HepG2 (cell line): ENCODE measurements at regions not wholly inside any gene's neighbourhood (a gene's known extent, or its start where the extent isn't known, plus 50 kb on each side); places are given as distances from the start of the nearest gene placed in this dataset.

Source experiments
- ATAC-seq: fragments of 200-7000 bp; cut with Tn5 transposase; 3 replicates; pipeline ENCODE4 v1.9.1; 2020; ENCODE audit warnings: mild to moderate bottlenecking, moderate library complexity
- BruUV-seq: library from RNA; stranded (reverse); fragments of 400-500 nt; replicated peaks from 2 replicates; lab custom pipeline; 2021; lab: Mats Ljungman, UMichigan
- CTCF ChIA-PET: fragments of 300-600 bp; formaldehyde crosslinking; extraction: SDS; loops from one replicate; lab custom pipeline; 2021; ENCODE audit warnings: low total read pairs, inconsistent platforms, low intra/inter-chr PET ratio; lab: Yijun Ruan, JAX
- POLR2A ChIA-PET: fragments of 350-600 bp; sonication (Branson Sonifier 250); formaldehyde crosslinking; loops from one replicate; lab custom pipeline; 2020; ENCODE audit warnings: antibody characterized with exemption, inconsistent platforms; lab: Yijun Ruan, JAX
- DNase-seq: peaks from one replicate; pipeline ENCODE4 v3.0.0-alpha.2; 2015; ENCODE audit warnings: low spot score
- FAIRE-seq: peaks from 3 replicates; lab custom pipeline; 2011; peaks lifted over from hg19 to GRCh38; lab: Jason Lieb, UNC
- H2AFZ ChIP-seq: one replicate; pipeline ENCODE4 v1.6.1; 2011; ENCODE audit warnings: low read length, inconsistent platforms
- H3K27ac ChIP-seq: fragments of 300-600 bp; 3 replicates; pipeline ENCODE4 v1.8.0; 2011; ENCODE audit warnings: mixed run types, mild to moderate bottlenecking, mixed read lengths, low read length, inconsistent platforms; ENCODE audit not compliant: insufficient read depth; ENCODE audit errors: extremely low read length
- H3K27me3 ChIP-seq, 2 experiments: fragments of 200-600 bp in 1 of 2; 2 replicates in 1 of 2; 3 replicates in 1 of 2; pipeline versions ENCODE4 v1.6.0 to v1.8.0; 2011; ENCODE audit warnings: low read length in 2 of 2, mild to moderate bottlenecking in 2 of 2, moderate library complexity in 2 of 2, inconsistent platforms in 1 of 2; ENCODE audit not compliant: insufficient read depth in 2 of 2, control insufficient read depth in 1 of 2
- H3K36me3 ChIP-seq, 2 experiments: fragments of 200-600 bp in 1 of 2; replicated peaks in 1 of 2; 2 replicates in 1 of 2; 3 replicates in 1 of 2; pipeline versions ENCODE4 v1.5.1 to v1.8.0; 2011; ENCODE audit warnings: low read length in 2 of 2, inconsistent platforms in 1 of 2; ENCODE audit not compliant: insufficient read depth in 2 of 2, control insufficient read depth in 1 of 2
- H3K4me1 ChIP-seq: 2 replicates; pipeline ENCODE4 v1.5.1; 2012; ENCODE audit warnings: low read length, inconsistent platforms; ENCODE audit not compliant: insufficient read depth
- H3K4me2 ChIP-seq: 2 replicates; pipeline ENCODE4 v1.6.0; 2011; ENCODE audit warnings: low read depth, low read length, inconsistent platforms
- H3K4me3 ChIP-seq, 3 experiments: fragments of 200-600 bp in 1 of 3; sonication (generic), shearing (Covaris generic) in 1 of 3; replicated peaks in 1 of 3; 2 replicates each; pipeline ENCODE4 v1.5.1; 2011 to 2016; ENCODE audit warnings: low read length in 3 of 3, inconsistent platforms in 2 of 3, low read depth in 2 of 3, mild to moderate bottlenecking in 2 of 3, control low read depth in 1 of 3, mixed read lengths in 1 of 3; ENCODE audit not compliant: insufficient read depth in 1 of 3
- H3K79me2 ChIP-seq: one replicate; pipeline ENCODE4 v1.6.1; 2011; ENCODE audit warnings: low read length, inconsistent platforms; ENCODE audit not compliant: insufficient read depth
- H3K9ac ChIP-seq: 2 replicates; pipeline ENCODE4 v1.6.0; 2011; ENCODE audit warnings: mild to moderate bottlenecking, low read depth, low read length, inconsistent platforms; ENCODE audit not compliant: insufficient read depth
- H3K9me3 ChIP-seq: 2 replicates; pipeline ENCODE4 v1.5.1; 2012; ENCODE audit warnings: mild to moderate bottlenecking, low read length
- H4K20me1 ChIP-seq: 2 replicates; pipeline ENCODE4 v1.6.0; 2011; ENCODE audit warnings: inconsistent platforms, mild to moderate bottlenecking, low read length, moderate library complexity; ENCODE audit not compliant: insufficient read depth
- ARID2 ChIP-seq: sonication (generic); formaldehyde crosslinking; IDR thresholded peaks from 2 replicates; pipeline ENCODE4 v1.8.1; 2022; ENCODE audit warnings: mild to moderate bottlenecking, missing genetic modification reagents, borderline replicate concordance
- HNF4G ChIP-seq, 2 experiments: sonication (generic) in 1 of 2; formaldehyde crosslinking in 1 of 2; IDR thresholded peaks; 2 replicates each; pipeline versions ENCODE4 v1.4.0 to v1.6.1; 2011 to 2020; ENCODE audit warnings: borderline replicate concordance in 2 of 2, low read depth in 2 of 2, mild to moderate bottlenecking in 2 of 2, low read length in 1 of 2, missing genetic modification reagents in 1 of 2, moderate library complexity in 1 of 2
- MED1 ChIP-seq: sonication (generic); formaldehyde crosslinking; IDR thresholded peaks from 2 replicates; pipeline ENCODE4 v1.4.0; 2020; ENCODE audit warnings: missing genetic modification reagents
- MEIS1 ChIP-seq: sonication (generic); formaldehyde crosslinking; IDR thresholded peaks from 2 replicates; pipeline ENCODE4 v1.9.0; 2021; ENCODE audit warnings: mild to moderate bottlenecking, missing genetic modification reagents, moderate library complexity, borderline replicate concordance
- RFXAP ChIP-seq: sonication (generic); formaldehyde crosslinking; IDR thresholded peaks from 2 replicates; pipeline ENCODE4 v1.4.0; 2020; ENCODE audit warnings: missing genetic modification reagents, borderline replicate concordance
- SCMH1 ChIP-seq: sonication (generic); formaldehyde crosslinking; IDR thresholded peaks from 2 replicates; pipeline ENCODE4 v1.9.0; 2021; ENCODE audit warnings: missing genetic modification reagents, mild to moderate bottlenecking, borderline replicate concordance
- SMAD3 ChIP-seq: sonication (generic); formaldehyde crosslinking; IDR thresholded peaks from 2 replicates; pipeline ENCODE4 v1.4.0; 2020; ENCODE audit warnings: missing genetic modification reagents
- SMARCE1 ChIP-seq: fragments of 450-650 bp; IDR thresholded peaks from 2 replicates; pipeline ENCODE4 v1.6.1; 2017; ENCODE audit warnings: borderline replicate concordance
- SSRP1 ChIP-seq: IDR thresholded peaks from 2 replicates; pipeline ENCODE4 v1.6.1; 2016; ENCODE audit warnings: control low read depth
- STAG1 ChIP-seq: sonication (generic); formaldehyde crosslinking; IDR thresholded peaks from 2 replicates; pipeline ENCODE4 v1.4.0; 2020; ENCODE audit warnings: missing genetic modification reagents
- ZNF121 ChIP-seq: sonication (generic); formaldehyde crosslinking; IDR thresholded peaks from 2 replicates; pipeline ENCODE4 v1.5.0; 2020; ENCODE audit warnings: mild to moderate bottlenecking, missing genetic modification reagents
- ZNF564 ChIP-seq: sonication (generic); formaldehyde crosslinking; IDR thresholded peaks from 2 replicates; pipeline ENCODE4 v1.8.1; 2023; ENCODE audit warnings: mild to moderate bottlenecking, missing genetic modification reagents
- ZNF768 ChIP-seq: sonication (generic); formaldehyde crosslinking; IDR thresholded peaks from 2 replicates; pipeline ENCODE4 v1.4.0; 2020; ENCODE audit warnings: missing genetic modification reagents
- ZNF782 ChIP-seq: sonication (generic); formaldehyde crosslinking; IDR thresholded peaks from 2 replicates; pipeline ENCODE4 v1.4.0; 2020; ENCODE audit warnings: missing genetic modification reagents, mild to moderate bottlenecking, borderline replicate concordance
- WGBS: methylation state at CpG from one replicate; pipeline ENCODE4 v1.1.6; 2017; ENCODE audit warnings: low lambda C conversion rate; 5-methylcytosine and 5-hydroxymethylcytosine counted together
- in situ Hi-C: cut with HindIII; loops from 2 replicates; pipeline ENCODE4 v1.10.0; 2017; ENCODE audit warnings: low pct_unique_long_range_greater_than_20kb; ENCODE audit not compliant: extremely low pct_ligation_motif_present
- intact Hi-C: fragments of 100-400 bp; cut with micrococcal nuclease; formaldehyde crosslinking; loops from one replicate; pipeline ENCODE4 v1.10.0; 2022; ENCODE audit not compliant: unreplicated experiment
- TF ChIP-seq, protein P1 (sequence below): IDR thresholded peaks from 2 replicates; pipeline ENCODE4 v1.6.1; 2016; ENCODE audit warnings: mild to moderate bottlenecking
- TF ChIP-seq, protein P2 (sequence below): IDR thresholded peaks from 2 replicates; pipeline ENCODE4 v1.6.1; 2016; ENCODE audit warnings: missing genetic modification reagents, missing compliant biosample characterization
- TF ChIP-seq, protein P3 (sequence below): sonication (generic); formaldehyde crosslinking; IDR thresholded peaks from 2 replicates; pipeline ENCODE4 v1.4.0; 2020; ENCODE audit warnings: missing genetic modification reagents, mild to moderate bottlenecking, borderline replicate concordance

DNA sequence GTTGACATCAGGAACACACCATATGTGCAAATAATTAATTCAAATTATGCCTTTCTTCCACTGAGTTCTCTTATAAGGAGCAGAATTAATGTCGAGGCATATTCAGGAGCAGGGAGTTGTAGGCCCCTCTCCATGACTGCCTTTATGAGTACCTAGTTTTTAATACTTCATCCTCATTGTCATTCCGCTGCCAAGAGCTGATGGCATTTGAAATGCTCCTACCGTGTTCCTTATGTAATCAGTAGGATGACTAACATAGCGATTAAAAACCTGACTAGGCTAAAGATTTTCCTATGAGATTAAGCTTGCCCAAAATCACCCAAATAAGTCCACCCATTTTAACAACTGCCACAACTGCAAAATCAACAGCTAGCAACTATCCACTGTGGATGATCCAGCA lies 220.6 kb downstream of the DHX15 start:
- H3K9ac ChIP-seq, result no peak overlapping the region
- intact Hi-C loops (no loop called here), in situ Hi-C loops (no loop called here)
- no peak overlapping the region for H3K4me3 ChIP-seq
- ATAC-seq (no peak), DNase-seq (no peak), FAIRE-seq (no peak)
- H2AFZ ChIP-seq, result no peak overlapping the region
- no peaks in the 10 kb centered on the region for H3K4me1 ChIP-seq
- H4K20me1 ChIP-seq, result no peaks in the 10 kb centered on the region; the same call in 1 of the 2 replicates
- TF ChIP-seq SMAD3 (CRISPR knock-in tag) (no peak), ZNF121 (CRISPR knock-in tag) (no peak), SCMH1 (no peak), ARID2 (no peak), STAG1 (CRISPR knock-in tag) (no peak), MEIS1 (CRISPR knock-in tag) (no peak), ZNF768 (CRISPR knock-in tag) (no peak), ZNF564 (CRISPR knock-in tag) (no peak)
- peaks cover 0 to 1% of the 10 kb centered on the region in 2 experiments; a peak in 1 of 5 replicates for H3K27me3 ChIP-seq
- no TSS peak for BruUV-seq
- H3K36me3 ChIP-seq, result no peaks in the 10 kb centered on the region
- ChIA-PET CTCF (no interaction called here), POLR2A (no interaction called here)
- H3K9me3 ChIP-seq, result no peaks in the 10 kb centered on the region
- H3K4me2 ChIP-seq, result no peak overlapping the region
- H3K27ac ChIP-seq, result no peak overlapping the region
- no peaks in the 10 kb centered on the region for H3K79me2 ChIP-seq
- 0% methylated on average over 4 of the region's 4 CpGs for WGBS

DNA sequence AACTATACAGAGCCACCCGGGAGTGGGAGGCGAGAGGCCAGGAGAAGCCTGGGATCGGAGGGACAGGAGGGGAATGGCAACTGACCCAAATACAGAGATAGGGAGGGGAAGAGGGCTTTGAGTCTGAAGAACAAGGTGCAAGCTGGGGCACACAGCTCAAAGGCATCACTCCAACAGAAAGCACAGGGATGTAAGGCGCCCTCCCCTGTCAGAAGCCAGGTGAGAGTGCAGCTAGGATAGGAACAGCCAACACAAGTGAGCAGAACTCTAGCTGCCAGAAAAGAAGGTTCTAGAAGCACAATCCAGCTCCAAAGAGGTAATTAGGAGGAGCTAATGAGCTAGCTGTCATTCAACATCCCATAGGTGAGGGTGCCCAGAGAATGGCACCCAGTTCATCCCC lies 232.2 kb downstream of the DHX15 start:
- Histone ChIP-seq H3K36me3 (no peaks in the 10 kb centered on the region), H3K4me3 (no peak overlapping the region), H2AFZ (no peak overlapping the region), H3K4me1 (no peaks in the 10 kb centered on the region), H3K9me3 (no peaks in the 10 kb centered on the region), H3K9ac (no peak overlapping the region), H3K79me2 (no peaks in the 10 kb centered on the region), H3K4me2 (no peak overlapping the region), H3K27ac (no peak overlapping the region), H3K27me3 (peaks cover 1 to 3% of the 10 kb centered on the region in 2 experiments; a peak in 1 of 5 replicates), H4K20me1 (no peaks in the 10 kb centered on the region)
- POLR2A ChIA-PET, result no interaction called here
- DNase-seq, result no peak
- intact Hi-C loops (no loop called here), in situ Hi-C loops (no loop called here)
- no peak for FAIRE-seq
- 8% methylated on average over 4 of the region's 4 CpGs for WGBS
- BruUV-seq, result no TSS peak
- no peak for ATAC-seq
- CTCF ChIA-PET, result no interaction called here
- TF ChIP-seq, protein P1, sequence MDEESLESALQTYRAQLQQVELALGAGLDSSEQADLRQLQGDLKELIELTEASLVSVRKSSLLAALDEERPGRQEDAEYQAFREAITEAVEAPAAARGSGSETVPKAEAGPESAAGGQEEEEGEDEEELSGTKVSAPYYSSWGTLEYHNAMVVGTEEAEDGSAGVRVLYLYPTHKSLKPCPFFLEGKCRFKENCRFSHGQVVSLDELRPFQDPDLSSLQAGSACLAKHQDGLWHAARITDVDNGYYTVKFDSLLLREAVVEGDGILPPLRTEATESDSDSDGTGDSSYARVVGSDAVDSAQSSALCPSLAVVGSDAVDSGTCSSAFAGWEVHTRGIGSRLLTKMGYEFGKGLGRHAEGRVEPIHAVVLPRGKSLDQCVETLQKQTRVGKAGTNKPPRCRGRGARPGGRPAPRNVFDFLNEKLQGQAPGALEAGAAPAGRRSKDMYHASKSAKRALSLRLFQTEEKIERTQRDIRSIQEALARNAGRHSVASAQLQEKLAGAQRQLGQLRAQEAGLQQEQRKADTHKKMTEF (CRISPR knock-in tag), result no peak
- TF ChIP-seq MED1 (CRISPR knock-in tag), result no peak
- no peak for TF ChIP-seq SSRP1
- no peak for TF ChIP-seq HNF4G (IDR thresholded peaks at IDR 0.05; ENCODE audit: borderline replicate concordance, low read depth, low read length)
- TF ChIP-seq HNF4G (CRISPR knock-in tag; IDR thresholded peaks at IDR 0.05; ENCODE audit: borderline replicate concordance, low read depth), result no peak
- no peak for TF ChIP-seq RFXAP (CRISPR knock-in tag)
- TF ChIP-seq SMARCE1, result no peak
- no peak for TF ChIP-seq ZNF782 (CRISPR knock-in tag)
- TF ChIP-seq, protein P2, sequence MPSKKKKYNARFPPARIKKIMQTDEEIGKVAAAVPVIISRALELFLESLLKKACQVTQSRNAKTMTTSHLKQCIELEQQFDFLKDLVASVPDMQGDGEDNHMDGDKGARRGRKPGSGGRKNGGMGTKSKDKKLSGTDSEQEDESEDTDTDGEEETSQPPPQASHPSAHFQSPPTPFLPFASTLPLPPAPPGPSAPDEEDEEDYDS, result no peak
- TF ChIP-seq, protein P3, sequence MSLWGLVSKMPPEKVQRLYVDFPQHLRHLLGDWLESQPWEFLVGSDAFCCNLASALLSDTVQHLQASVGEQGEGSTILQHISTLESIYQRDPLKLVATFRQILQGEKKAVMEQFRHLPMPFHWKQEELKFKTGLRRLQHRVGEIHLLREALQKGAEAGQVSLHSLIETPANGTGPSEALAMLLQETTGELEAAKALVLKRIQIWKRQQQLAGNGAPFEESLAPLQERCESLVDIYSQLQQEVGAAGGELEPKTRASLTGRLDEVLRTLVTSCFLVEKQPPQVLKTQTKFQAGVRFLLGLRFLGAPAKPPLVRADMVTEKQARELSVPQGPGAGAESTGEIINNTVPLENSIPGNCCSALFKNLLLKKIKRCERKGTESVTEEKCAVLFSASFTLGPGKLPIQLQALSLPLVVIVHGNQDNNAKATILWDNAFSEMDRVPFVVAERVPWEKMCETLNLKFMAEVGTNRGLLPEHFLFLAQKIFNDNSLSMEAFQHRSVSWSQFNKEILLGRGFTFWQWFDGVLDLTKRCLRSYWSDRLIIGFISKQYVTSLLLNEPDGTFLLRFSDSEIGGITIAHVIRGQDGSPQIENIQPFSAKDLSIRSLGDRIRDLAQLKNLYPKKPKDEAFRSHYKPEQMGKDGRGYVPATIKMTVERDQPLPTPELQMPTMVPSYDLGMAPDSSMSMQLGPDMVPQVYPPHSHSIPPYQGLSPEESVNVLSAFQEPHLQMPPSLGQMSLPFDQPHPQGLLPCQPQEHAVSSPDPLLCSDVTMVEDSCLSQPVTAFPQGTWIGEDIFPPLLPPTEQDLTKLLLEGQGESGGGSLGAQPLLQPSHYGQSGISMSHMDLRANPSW (CRISPR knock-in tag), result no peak
